ENCODE measurements at regions not wholly inside any gene's neighbourhood (a gene's known extent, or its start where the extent isn't known, plus 50 kb on each side); places are given as distances from the start of the nearest gene placed in this dataset.

DNA sequence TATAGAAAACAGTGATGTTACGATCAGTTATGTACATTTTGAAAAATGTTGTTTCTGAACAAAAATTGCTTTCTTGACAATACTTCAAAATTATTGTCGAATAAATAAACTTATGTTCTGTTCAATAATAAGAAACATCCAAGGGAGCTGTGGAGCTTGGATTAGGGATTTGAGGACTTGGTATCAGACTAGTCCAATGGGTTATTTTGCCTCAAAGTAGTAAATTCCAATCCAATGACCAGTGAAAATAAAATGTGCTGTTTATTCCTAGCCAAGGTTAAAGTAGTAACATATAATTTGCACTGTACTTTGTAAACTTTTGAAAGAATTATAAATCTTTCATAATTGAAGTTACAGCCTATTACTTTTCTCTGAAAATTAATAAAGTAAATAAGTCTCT lies 79.1 kb upstream of the IVNS1ABP start:
- no peak for TF ChIP-seq CTCF (IDR thresholded peaks at IDR 0.05)
- no peak for TF ChIP-seq RCOR1 (IDR thresholded peaks at IDR 0.05; ENCODE audit: low read length)
- no peak for TF ChIP-seq FOXJ3 (CRISPR knock-in tag; IDR thresholded peaks at IDR 0.05)
- TF ChIP-seq FOXM1 (IDR thresholded peaks at IDR 0.05; ENCODE audit: low read depth): no peak
- no peak for TF ChIP-seq MAX (IDR thresholded peaks at IDR 0.05; ENCODE audit: low read depth)
- TF ChIP-seq TAF1 (IDR thresholded peaks at IDR 0.05; ENCODE audit: borderline replicate concordance, low read depth, low read length): no peak
- TF ChIP-seq POLR2AphosphoS5 (IDR thresholded peaks at IDR 0.05; ENCODE audit: low read depth, low read length): no peak
- TF ChIP-seq ZBTB33 (IDR thresholded peaks at IDR 0.05; ENCODE audit: borderline replicate concordance, low read depth): no peak
- TF ChIP-seq NRF1 (IDR thresholded peaks at IDR 0.05; ENCODE audit: low read depth, low read length): no peak
- no peak for TF ChIP-seq EP300 (IDR thresholded peaks at IDR 0.05; ENCODE audit: borderline replicate concordance in 1 of 2, low read depth in 1 of 2, low read length in 1 of 2)
- TF ChIP-seq, protein P1, sequence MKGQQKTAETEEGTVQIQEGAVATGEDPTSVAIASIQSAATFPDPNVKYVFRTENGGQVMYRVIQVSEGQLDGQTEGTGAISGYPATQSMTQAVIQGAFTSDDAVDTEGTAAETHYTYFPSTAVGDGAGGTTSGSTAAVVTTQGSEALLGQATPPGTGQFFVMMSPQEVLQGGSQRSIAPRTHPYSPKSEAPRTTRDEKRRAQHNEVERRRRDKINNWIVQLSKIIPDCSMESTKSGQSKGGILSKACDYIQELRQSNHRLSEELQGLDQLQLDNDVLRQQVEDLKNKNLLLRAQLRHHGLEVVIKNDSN (IDR thresholded peaks at IDR 0.05; ENCODE audit: borderline replicate concordance, low read depth): no peak
- no peak for TF ChIP-seq MXI1 (IDR thresholded peaks at IDR 0.05; ENCODE audit: low read depth, low read length)
